ENCODE measurements at regions not wholly inside any gene's neighbourhood (a gene's known extent, or its start where the extent isn't known, plus 50 kb on each side); places are given as distances from the start of the nearest gene placed in this dataset.

DNA sequence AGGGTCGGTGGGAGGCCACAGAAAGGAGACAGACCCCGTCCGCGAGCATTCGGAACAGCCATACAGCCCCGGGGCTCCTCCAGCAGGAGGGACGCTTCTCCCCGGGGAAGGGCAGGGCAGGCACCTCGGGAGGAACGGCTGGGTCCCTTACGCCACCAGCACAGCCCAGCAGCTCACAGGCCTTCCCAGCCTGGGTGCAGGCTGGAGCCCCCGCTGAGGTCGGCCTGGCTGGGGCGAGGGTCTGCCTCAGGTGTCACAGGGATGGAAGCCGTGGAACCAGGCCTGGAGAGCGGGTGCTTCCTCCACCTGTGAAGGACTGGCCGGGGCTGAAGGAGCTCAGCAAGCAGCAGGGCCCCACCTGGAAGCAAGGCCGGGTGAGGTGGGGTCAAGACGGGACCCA lies 732.3 kb downstream of the BRD1 start:
- DNase-seq, result no peak

DNA sequence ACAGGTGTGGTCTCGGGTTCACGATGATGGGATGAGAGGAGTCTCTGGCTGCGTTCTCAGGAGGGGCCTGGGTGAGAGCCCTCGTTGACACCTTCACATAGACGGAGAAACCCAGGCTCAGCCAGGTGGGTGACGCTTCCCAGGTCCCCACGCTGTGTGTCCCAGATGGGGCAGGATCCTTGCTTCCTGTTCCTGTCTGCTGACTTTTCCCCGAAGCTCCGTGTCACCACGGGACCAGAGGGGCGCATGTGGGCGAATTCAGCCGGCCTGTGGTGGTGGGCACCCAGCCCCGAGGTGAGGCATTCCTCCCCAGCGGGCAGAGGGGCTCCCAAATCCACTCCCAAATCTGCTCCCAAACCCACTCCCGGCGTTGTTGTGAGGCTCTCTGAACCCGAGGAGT lies 732.8 kb downstream of the BRD1 start:
- no peak for DNase-seq

- DNase-seq, result no peak
These were observed 733.5 kb downstream of the BRD1 start for GRCh38 chr22:49094151-49094550.

DNA sequence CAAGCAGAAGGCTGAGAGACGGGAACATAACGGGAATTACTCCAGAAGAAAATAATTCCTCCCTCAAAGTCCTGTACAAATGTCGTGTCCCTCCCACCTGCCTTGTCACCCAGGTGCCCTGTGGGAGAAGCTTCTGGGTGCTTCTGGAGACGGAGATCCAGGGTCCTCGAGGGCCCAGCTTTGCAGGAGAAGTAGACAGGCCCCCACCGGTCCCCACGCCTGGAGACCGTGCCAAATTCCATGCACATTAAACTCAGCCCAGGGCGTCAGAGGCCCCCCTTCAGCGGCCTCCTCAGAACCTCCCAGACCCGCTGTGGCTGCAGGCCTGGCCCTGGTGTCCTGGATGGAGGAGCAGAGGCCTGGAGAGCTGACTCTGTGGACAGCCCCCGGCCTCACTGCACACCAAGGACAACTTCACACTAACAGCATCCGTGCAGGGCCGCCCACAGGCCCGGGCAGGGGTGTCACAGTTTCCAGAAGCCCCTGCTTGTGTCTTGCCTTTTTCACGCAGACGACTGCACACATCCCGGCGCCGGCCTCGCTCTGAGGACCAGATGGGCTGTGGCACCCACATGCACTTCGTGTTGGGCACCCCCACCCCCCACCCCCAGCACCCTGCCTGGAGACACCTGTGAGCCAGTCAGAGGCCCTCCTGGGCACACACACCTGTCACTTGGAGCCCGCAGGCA lies 734.3 kb downstream of the BRD1 start:
- DNase-seq, result no peak

DNA sequence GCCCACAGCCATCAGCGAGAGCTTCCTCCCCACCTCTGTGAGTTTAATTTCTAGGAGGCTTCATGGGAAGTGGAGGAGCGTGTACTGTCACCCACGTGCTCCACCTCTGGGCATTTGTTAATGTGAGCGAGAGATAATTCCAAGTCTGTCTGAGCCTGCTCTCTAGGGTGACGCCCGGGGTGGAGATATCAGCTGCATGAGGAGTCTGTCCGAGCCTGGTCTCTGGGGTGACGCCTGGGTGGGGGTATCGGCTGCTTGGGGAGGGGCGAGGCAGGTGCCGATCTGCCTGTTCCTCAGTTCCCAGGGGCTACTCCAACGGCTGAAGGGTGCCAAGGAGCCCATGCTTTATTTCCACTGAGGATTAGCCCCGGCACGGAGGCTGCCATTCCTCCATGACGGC lies 735.0 kb downstream of the BRD1 start:
- DNase-seq, result no peak

DNA sequence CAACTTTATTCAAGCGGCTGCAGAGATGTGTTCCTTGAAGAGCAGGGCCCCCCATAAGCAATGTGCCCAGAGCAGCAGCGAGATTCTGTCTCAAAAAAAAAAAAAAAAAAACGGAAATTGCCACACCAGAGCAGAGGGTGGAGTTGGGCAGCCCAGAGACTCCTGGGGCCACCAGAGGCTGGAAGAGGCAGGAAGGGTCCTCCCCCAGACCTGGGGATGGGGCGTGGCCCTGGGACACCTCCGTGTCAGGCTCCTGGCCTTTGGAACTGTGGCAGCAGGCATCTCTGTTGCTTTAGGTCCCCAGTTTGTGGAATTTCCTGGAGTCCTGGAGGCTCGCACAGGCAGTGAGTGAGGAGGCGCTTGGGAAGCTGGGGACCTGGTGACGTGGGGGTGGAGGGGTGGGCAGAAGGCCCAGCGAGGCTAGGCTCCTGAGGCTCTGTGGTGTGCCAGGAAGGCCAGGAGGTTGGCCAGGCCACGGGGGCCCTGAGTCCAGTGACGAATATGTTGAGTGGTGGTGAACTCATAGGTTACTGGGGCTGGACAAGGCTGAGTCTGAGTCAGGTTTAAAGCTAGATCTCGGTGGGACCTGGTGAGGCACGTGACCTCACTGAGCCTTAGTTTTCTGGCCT lies 735.6 kb downstream of the BRD1 start:
- DNase-seq, result no peak

DNA sequence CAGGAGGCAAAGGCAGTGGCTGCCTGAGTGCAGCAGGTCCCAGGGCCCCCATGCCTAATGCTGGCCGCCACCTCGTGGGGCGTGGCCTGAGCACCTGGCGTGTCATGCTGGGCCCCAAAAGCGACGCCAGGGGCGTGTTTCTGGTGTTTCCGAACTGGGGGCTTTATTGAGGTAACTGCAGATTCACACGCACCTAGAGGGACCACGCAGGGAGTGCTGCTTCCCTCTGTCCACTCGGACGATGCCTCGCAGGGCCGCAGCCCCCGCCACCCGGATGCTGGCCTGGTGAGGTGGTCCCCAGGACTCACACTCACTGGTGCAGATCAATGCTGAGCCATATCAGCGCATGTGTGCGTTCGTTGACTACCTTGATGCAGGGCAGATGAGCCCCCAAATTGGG lies 736.2 kb downstream of the BRD1 start:
- DNase-seq, result no peak

DNA sequence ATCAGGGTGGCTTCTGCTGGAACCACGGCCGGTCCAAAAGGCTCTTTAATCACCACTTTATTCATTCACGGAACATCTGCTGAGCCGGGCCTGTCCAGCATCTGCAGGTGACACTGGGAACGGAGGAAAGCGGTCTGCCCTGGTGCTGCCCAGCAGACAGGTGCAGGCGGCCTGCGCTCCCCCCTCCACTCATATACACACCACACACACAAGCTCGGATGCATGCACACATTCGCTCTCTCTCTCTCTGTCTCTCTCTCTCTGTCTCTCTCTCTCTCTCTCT lies 736.9 kb downstream of the BRD1 start:
- no peak for DNase-seq

- DNase-seq, result no peak
These were observed 737.4 kb downstream of the BRD1 start for GRCh38 chr22:49090061-49090852.

GRCh38 chr22:49088801-49089791 lies 738.6 kb downstream of the BRD1 start:
- no peak for DNase-seq

DNA sequence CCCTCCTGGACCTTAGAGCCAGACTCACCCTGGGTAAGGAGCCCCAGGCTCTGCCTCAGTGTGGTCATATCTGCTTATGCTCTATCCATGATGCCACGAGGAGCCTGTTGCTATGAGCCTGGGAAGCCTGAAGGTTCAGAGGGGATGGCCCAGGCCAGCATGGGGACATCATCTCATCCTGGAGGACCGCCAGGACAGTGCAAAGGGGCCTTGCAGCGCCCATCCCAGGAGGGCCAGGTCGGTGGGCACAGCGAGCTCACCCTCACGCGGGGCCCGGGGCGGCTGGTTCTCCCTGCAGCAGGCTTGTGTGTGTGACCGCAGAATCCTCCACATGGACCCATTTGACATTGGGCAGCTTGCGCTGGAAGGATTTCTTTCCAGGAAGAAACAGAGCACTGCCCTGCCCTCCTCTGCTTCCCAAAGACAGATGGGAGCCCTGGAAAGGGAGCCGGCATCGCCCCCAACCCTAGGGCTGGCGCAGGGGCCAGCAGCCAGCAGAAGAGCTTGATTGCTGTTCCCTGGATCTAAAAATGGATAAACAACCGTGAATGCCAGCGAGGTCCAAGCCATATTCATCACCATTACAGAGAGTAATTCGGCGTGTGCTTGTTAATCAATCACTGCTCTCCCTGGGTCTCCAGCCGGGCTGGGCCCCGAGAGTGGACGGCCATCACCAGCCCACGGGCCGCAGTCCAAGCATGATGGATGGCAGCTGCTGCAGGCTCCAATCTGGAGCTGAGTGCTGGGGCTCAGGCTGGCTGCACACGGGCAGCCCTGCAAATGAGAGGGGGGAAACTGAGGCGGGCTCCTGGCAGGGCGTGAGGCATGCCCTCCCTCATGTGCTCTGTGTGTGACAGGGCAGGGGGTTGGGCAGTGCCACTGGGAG lies 739.7 kb downstream of the BRD1 start:
- DNase-seq, result no peak

GRCh38 chr22:49087198-49087597 lies 740.5 kb downstream of the BRD1 start:
- DNase-seq, result no peak

DNA sequence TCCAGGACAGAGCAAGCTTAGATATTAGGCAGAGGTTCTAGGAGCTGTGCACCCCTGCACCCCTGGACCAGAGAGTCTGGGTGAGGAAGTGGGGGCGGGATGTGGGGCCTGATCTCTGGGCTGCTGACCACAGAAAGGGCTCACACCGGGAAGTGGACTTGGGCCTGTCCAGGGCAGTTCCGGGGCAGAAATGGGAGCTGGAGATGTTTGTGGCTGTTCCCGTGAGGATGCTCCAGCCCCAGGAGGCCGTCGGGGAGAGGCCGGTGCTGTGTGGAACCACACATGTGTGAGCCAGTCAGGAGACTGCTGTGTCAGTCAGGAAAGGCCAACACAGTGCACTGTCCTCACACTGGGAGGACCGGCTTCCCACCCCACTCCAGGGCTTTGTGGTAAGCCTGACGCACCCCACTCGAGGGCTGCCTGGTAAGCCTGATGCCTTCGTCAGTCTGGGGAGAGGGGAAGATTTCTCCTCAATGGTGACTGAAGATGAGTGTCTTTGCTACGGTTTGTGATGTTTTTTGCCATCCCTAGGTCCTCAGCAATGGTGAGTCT lies 741.0 kb downstream of the BRD1 start:
- no peak for DNase-seq

GRCh38 chr22:49086181-49086580 lies 741.5 kb downstream of the BRD1 start:
- no peak for DNase-seq

- DNase-seq, result no peak
These were observed 743.5 kb downstream of the BRD1 start for GRCh38 chr22:49084206-49084605.

DNA sequence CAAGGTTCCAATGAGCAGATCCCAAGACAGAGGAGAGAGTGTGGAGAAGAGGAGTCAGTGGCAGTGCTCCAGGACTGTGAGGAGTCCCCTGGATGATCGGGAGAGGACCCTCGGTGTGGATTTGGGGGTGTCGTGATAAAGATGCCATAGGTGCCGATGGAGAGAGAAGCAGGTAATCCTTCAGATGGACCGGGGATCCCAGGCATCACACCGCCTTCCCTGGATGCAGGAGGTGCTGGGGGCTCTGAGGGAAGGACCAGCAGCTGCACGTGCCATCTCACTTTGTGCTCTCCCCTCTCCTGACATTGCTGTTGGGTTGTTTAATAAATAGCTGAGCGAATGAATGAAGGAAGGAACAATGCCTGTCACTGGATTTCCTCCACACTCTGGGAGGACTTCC lies 744.1 kb downstream of the BRD1 start:
- no peak for DNase-seq

DNA sequence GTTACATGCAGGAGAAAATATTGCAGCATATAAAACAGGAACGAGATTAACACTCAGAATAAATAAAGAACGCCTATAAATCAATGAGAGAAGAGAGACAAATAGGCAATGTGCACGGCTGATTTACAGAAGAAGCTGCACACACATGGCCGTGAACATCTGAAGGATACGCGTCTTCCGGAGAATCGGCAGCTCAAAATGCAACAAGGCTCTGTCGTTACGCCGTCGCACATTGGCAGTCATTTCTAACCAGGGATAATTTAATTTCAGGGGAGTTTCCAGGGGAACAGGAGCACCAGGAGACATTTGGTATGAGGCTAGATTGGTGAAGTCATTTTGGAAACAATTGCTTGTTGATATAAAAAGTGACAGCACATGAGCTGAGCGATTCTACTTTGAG lies 745.2 kb downstream of the BRD1 start:
- no peak for DNase-seq

DNA sequence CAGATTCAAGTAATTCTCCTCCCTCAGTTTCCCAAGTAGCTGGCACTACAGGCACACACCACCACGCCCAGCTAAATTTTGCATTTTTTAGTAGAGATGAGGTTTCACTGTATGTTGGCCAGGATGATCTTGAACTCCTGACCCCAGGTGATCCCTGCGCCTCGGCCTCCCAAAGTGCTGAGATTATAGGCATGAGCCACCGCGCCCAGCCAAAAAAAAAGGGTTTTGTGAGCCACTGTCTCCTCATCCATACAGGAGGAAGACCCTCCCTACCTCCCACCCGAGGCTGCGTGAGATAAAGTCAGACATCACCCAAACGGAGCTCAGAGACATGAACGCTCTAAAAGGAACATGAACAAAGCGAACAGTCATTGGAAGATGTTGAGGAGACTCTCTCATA lies 745.7 kb downstream of the BRD1 start:
- DNase-seq, result no peak

- no peak for DNase-seq
These were observed 746.4 kb downstream of the BRD1 start for GRCh38 chr22:49081261-49081666.

DNA sequence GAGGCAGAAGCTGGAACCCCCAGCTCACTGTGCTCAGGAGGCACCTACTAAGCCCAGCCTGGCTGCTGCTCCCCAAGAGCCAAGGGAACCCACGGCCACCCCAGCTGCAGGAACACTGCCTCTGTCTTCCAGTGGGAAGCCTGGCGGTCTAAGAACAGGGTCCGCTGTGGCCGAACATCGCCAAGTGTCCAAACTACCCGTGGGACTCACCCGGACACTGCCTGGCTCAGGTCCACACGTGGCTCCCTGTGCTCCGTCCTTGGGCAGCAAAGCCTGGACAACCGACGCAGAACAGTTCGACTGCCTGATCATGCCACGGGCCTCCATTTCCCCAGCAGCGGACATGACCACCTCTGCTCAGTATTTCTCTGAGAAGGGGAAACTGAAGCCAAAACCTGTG lies 747.0 kb downstream of the BRD1 start:
- DNase-seq, result no peak

GRCh38 chr22:49079743-49080500 lies 747.8 kb downstream of the BRD1 start:
- no peak for DNase-seq

All from stimulated activated CD4-positive, alpha-beta T cell treated with anti-CD3 and anti-CD28 coated beads, Interleukin-12 subunit alpha, Interleukin-12 subunit beta, amount 100 ng/mL, for 4 hours (primary cell).